ENCODE measurements at regions not wholly inside any gene's neighbourhood (a gene's known extent, or its start where the extent isn't known, plus 50 kb on each side); places are given as distances from the start of the nearest gene placed in this dataset.

DNA sequence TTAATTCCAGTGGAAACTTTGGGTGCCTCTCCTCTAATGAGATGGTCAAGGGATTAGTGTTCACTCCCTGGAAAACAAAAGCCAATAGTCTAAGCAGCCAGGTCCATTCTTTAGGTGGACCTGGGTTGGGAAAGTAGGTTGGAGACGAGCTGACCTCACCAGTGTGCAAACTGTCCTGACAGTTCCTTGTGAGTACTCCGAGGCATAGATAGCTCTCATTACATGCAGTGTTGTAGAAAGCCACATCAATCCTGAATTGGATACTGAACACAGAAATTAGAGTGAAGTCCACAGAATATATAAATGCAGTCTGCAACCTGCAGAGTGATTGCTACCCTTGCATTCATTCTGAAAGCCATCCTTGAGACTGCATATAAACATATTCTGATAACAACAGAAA, 675.1 kb upstream of the CXADR start:
- H3K4me1 Mint-ChIP-seq (ENCODE audit: low read depth, unreplicated experiment), result no peaks in the 10 kb centered on the region
- TF ChIP-seq, protein P1, sequence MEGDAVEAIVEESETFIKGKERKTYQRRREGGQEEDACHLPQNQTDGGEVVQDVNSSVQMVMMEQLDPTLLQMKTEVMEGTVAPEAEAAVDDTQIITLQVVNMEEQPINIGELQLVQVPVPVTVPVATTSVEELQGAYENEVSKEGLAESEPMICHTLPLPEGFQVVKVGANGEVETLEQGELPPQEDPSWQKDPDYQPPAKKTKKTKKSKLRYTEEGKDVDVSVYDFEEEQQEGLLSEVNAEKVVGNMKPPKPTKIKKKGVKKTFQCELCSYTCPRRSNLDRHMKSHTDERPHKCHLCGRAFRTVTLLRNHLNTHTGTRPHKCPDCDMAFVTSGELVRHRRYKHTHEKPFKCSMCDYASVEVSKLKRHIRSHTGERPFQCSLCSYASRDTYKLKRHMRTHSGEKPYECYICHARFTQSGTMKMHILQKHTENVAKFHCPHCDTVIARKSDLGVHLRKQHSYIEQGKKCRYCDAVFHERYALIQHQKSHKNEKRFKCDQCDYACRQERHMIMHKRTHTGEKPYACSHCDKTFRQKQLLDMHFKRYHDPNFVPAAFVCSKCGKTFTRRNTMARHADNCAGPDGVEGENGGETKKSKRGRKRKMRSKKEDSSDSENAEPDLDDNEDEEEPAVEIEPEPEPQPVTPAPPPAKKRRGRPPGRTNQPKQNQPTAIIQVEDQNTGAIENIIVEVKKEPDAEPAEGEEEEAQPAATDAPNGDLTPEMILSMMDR (IDR thresholded peaks at IDR 0.05; ENCODE audit: unreplicated experiment), result no peak
- CTCF ChIA-PET, result no interaction called here
- no TSS peak for BruUV-seq (replicated peaks)
- intact Hi-C loops (cut with micrococcal nuclease; ENCODE audit: unreplicated experiment), result no loop called here
- DNase-seq, result no peak
- H3K27ac Mint-ChIP-seq (ENCODE audit: unreplicated experiment), result no peak overlapping the region
- H3K36me3 Mint-ChIP-seq (ENCODE audit: insufficient read depth, unreplicated experiment), result no peaks in the 10 kb centered on the region
- no peaks in the 10 kb centered on the region for H3K9me3 Mint-ChIP-seq (ENCODE audit: low read depth, unreplicated experiment)
- H3K27me3 Mint-ChIP-seq (ENCODE audit: unreplicated experiment), result no peaks in the 10 kb centered on the region
- H3K4me3 Mint-ChIP-seq (ENCODE audit: low read depth, unreplicated experiment), result no peak overlapping the region

DNA sequence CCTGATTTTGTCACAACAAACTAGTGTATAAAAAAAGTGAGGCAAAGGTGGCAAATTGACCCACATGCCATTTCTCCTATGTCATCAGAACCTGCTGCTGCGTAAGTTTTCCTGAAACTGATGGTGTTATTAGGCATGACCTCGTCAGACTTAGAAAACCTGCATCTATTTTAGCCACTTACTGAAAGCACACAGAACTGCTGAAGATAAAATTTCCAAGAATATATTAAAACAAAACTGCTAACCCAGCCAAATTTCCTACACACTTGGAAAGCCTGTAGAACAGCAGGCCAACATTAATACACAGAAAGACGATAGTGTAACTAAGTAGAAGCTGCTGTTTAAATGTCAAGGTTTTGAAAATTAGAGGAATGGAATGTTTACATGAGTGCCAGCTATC, 674.5 kb upstream of the CXADR start:
- TF ChIP-seq, protein P1 (IDR thresholded peaks at IDR 0.05; ENCODE audit: unreplicated experiment), result no peak
- Mint-ChIP-seq H3K27me3 (ENCODE audit: unreplicated experiment) (no peaks in the 10 kb centered on the region), H3K4me3 (ENCODE audit: low read depth, unreplicated experiment) (no peak overlapping the region), H3K9me3 (ENCODE audit: low read depth, unreplicated experiment) (no peaks in the 10 kb centered on the region), H3K27ac (ENCODE audit: unreplicated experiment) (no peak overlapping the region), H3K4me1 (ENCODE audit: low read depth, unreplicated experiment) (no peaks in the 10 kb centered on the region), H3K36me3 (ENCODE audit: insufficient read depth, unreplicated experiment) (no peaks in the 10 kb centered on the region)
- CTCF ChIA-PET, result no interaction called here
- intact Hi-C loops (cut with micrococcal nuclease; ENCODE audit: unreplicated experiment), result no loop called here
- peak; percentile 1 for DNase-seq
- no TSS peak for BruUV-seq (replicated peaks)

DNA sequence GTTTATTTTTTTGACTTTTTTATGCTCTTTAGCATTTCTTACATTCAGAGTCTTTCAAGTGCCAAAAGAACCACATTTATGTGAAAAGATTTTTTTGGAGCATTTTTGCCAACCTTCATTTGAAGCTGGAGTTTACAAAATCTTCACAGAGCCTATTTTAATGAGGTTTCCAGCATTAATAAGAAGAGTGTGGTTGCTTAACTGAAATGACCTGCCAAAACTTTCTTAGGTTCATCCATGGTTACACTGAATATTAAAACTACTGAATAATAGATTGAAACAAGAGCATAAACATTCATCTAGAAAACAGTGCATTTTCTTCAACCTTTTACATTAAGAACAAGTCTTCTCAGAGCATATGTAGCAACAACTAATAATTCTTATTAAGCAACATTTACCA, 672.3 kb upstream of the CXADR start:
- no peak overlapping the region for H3K27ac Mint-ChIP-seq (ENCODE audit: unreplicated experiment)
- no peak for DNase-seq
- no peak overlapping the region for H3K4me3 Mint-ChIP-seq (ENCODE audit: low read depth, unreplicated experiment)
- H3K9me3 Mint-ChIP-seq (ENCODE audit: low read depth, unreplicated experiment), result no peaks in the 10 kb centered on the region
- intact Hi-C loops (cut with micrococcal nuclease; ENCODE audit: unreplicated experiment), result no loop called here
- CTCF ChIA-PET, result no interaction called here
- no peaks in the 10 kb centered on the region for H3K27me3 Mint-ChIP-seq (ENCODE audit: unreplicated experiment)
- no peaks in the 10 kb centered on the region for H3K36me3 Mint-ChIP-seq (ENCODE audit: insufficient read depth, unreplicated experiment)
- TF ChIP-seq, protein P1 (IDR thresholded peaks at IDR 0.05; ENCODE audit: unreplicated experiment), result no peak
- no TSS peak for BruUV-seq (replicated peaks)
- no peaks in the 10 kb centered on the region for H3K4me1 Mint-ChIP-seq (ENCODE audit: low read depth, unreplicated experiment)

DNA sequence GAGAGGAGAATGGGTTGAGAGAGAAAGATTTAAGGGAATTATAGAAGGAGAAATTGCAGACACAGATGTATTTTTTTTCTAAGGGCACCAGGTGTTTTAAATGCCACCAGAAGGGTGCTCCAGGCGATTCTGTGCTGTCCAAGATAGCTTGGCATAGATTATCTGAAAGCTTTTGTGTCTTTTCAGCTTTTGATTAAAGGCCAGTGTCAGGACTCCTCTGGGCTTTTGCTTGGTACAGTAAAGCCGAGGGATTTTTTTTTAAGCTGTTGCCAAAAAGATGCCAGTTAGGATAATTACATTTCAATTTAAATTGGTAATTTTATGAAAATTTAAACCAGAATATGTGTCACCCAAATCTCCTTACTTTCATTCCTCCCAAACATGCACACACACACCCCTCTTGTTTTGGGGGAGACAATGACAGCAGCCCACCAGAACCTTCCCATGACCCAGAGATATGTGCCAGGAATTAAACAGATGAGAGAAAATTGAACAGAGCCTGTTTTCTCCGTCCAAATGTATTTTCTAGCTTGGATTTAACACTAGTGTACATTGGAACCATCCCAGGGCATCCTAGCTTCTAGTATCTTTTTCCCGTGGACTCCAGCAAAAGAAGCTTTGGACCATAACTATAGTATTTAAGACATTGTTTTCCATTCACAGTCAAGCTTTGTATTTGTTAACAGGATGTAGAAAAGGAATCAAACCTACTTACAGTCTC, 670.7 kb upstream of the CXADR start:
- no peaks in the 10 kb centered on the region for H3K4me1 Mint-ChIP-seq (ENCODE audit: low read depth, unreplicated experiment)
- H3K27me3 Mint-ChIP-seq (ENCODE audit: unreplicated experiment), result no peaks in the 10 kb centered on the region
- H3K36me3 Mint-ChIP-seq (ENCODE audit: insufficient read depth, unreplicated experiment), result no peaks in the 10 kb centered on the region
- BruUV-seq (replicated peaks), result no TSS peak
- TF ChIP-seq, protein P1 (IDR thresholded peaks at IDR 0.05; ENCODE audit: unreplicated experiment), result no peak
- H3K4me3 Mint-ChIP-seq (ENCODE audit: low read depth, unreplicated experiment), result no peak overlapping the region
- H3K9me3 Mint-ChIP-seq (ENCODE audit: low read depth, unreplicated experiment), result no peaks in the 10 kb centered on the region
- intact Hi-C loops (cut with micrococcal nuclease; ENCODE audit: unreplicated experiment), result no loop called here
- no peak for DNase-seq
- no peak overlapping the region for H3K27ac Mint-ChIP-seq (ENCODE audit: unreplicated experiment)
- CTCF ChIA-PET, result no interaction called here
